ENCODE measurements at regions not wholly inside any gene's neighbourhood (a gene's known extent, or its start where the extent isn't known, plus 50 kb on each side); places are given as distances from the start of the nearest gene placed in this dataset.

DNA sequence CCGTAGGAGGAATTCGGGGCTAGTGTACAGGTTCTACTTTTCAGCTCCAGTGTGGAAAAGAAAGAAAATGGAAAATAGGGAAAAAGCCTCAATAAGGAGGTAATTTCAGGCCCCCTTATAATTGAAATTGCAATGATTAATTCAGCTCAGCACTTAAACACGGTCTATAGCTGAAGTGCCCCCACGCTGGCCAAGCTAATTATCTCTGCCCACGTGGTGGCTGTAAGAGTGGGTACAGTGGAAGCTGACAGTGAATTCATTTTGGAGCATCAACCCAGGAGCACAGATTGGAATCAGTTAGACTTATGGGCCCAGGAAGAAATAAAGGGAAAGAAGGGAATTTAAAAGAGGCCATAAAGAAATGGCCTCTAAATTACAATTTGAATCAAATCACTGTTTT is 631.1 kb upstream of the CPEB2 start:
- intact Hi-C loops (cut with micrococcal nuclease; ENCODE audit: unreplicated experiment), result no loop called here
- ChIA-PET POLR2A (ENCODE audit: unreplicated experiment) (interaction anchor here (0.6 kb wide), 1 partner anchor 845 kb away, joined by 9 read pairs; no protein-coding TSS in a partner anchor), CTCF (no interaction called here)
- H3K9me2 ChIP-seq (ENCODE audit: insufficient read depth), result no peaks in the 10 kb centered on the region
- H3F3A ChIP-seq (ENCODE audit: insufficient read depth, low read depth), result no peaks in the 10 kb centered on the region
- no peak for DNase-seq
- no TSS peak for BruUV-seq (replicated peaks)
- no peaks in the 10 kb centered on the region for H4K20me1 ChIP-seq (ENCODE audit: insufficient read depth)
- H3K36me3 ChIP-seq (ENCODE audit: low read depth), result no peaks in the 10 kb centered on the region
- H3K4me2 ChIP-seq, result no peak overlapping the region
- no peak overlapping the region for H3K4me3 ChIP-seq
- no peak for TF ChIP-seq EZH2 (IDR thresholded peaks at IDR 0.05; ENCODE audit: low read depth)
- no peak for TF ChIP-seq CTCF (conservative IDR thresholded peaks at IDR 0.05)
- H3K27ac ChIP-seq, result no peak overlapping the region
- H3K4me1 ChIP-seq (replicated peaks; ENCODE audit: insufficient read depth), result no peaks in the 10 kb centered on the region
- H3K27me3 ChIP-seq (ENCODE audit: insufficient read depth, low read depth), result no peaks in the 10 kb centered on the region
- no peaks in the 10 kb centered on the region for H3K9me3 ChIP-seq (ENCODE audit: insufficient read depth, low read depth)
- no peaks in the 10 kb centered on the region for H3K79me2 ChIP-seq (ENCODE audit: low read depth)
- no peak overlapping the region for H2AFZ ChIP-seq

- no peak overlapping the region for H3K27ac ChIP-seq
- no peak overlapping the region for H3K4me2 ChIP-seq
- intact Hi-C loops (cut with micrococcal nuclease; ENCODE audit: unreplicated experiment), result no loop called here
- peak in 1 of 2 experiments; percentile 1 for DNase-seq
- no peak overlapping the region for H3K4me3 ChIP-seq
- no peaks in the 10 kb centered on the region for H3K4me1 ChIP-seq (replicated peaks; ENCODE audit: insufficient read depth)
- CTCF ChIA-PET, result no interaction called here
- no peaks in the 10 kb centered on the region for H3K9me2 ChIP-seq (ENCODE audit: insufficient read depth)
- H3K79me2 ChIP-seq (ENCODE audit: low read depth), result no peaks in the 10 kb centered on the region
- no peaks in the 10 kb centered on the region for H4K20me1 ChIP-seq (ENCODE audit: insufficient read depth)
- H3K36me3 ChIP-seq (ENCODE audit: low read depth), result no peaks in the 10 kb centered on the region
- no peak overlapping the region for H2AFZ ChIP-seq
- no peaks in the 10 kb centered on the region; the same call in 1 of the 2 replicates for H3K9me3 ChIP-seq (ENCODE audit: insufficient read depth, low read depth)
- H3F3A ChIP-seq (ENCODE audit: insufficient read depth, low read depth), result no peaks in the 10 kb centered on the region
- no TSS peak for BruUV-seq (replicated peaks)
- H3K27me3 ChIP-seq (ENCODE audit: insufficient read depth, low read depth), result no peaks in the 10 kb centered on the region
- TF ChIP-seq EZH2 (IDR thresholded peaks at IDR 0.05; ENCODE audit: low read depth) (no peak), CTCF (conservative IDR thresholded peaks at IDR 0.05) (no peak)
- POLR2A ChIA-PET (ENCODE audit: unreplicated experiment), result no interaction called here
Measured at GRCh38 chr4:14375816-14376215, 626.5 kb upstream of the CPEB2 start.

GRCh38 chr4:14379183-14379582 is 623.1 kb upstream of the CPEB2 start:
- Histone ChIP-seq H3K4me3 (no peak overlapping the region), H3K27ac (no peak overlapping the region), H4K20me1 (ENCODE audit: insufficient read depth) (no peaks in the 10 kb centered on the region), H2AFZ (no peak overlapping the region), H3K27me3 (ENCODE audit: insufficient read depth, low read depth) (no peaks in the 10 kb centered on the region), H3F3A (ENCODE audit: insufficient read depth, low read depth) (no peaks in the 10 kb centered on the region), H3K79me2 (ENCODE audit: low read depth) (no peaks in the 10 kb centered on the region), H3K4me1 (replicated peaks; ENCODE audit: insufficient read depth) (no peaks in the 10 kb centered on the region), H3K36me3 (ENCODE audit: low read depth) (no peaks in the 10 kb centered on the region), H3K9me2 (ENCODE audit: insufficient read depth) (no peaks in the 10 kb centered on the region), H3K4me2 (no peak overlapping the region), H3K9me3 (ENCODE audit: insufficient read depth, low read depth) (no peaks in the 10 kb centered on the region; the same call in 1 of the 2 replicates)
- no TSS peak for BruUV-seq (replicated peaks)
- intact Hi-C loops (cut with micrococcal nuclease; ENCODE audit: unreplicated experiment), result no loop called here
- TF ChIP-seq EZH2 (IDR thresholded peaks at IDR 0.05; ENCODE audit: low read depth) (no peak), CTCF (conservative IDR thresholded peaks at IDR 0.05) (no peak)
- ChIA-PET CTCF (no interaction called here), POLR2A (ENCODE audit: unreplicated experiment) (no interaction called here)
- DNase-seq, result no peak
